Pancreas (tissue), 10 donors: ENCODE measurements at regions not wholly inside any gene's neighbourhood (a gene's known extent, or its start where the extent isn't known, plus 50 kb on each side); places are given as distances from the start of the nearest gene placed in this dataset.

Experiments
- ATAC-seq, 4 donors: fragments of 200-7000 bp; cut with Tn5 transposase; one replicate each; pipeline versions ENCODE4 v1.8.0 to v1.9.1; 2020; ENCODE audit warnings: mild to moderate bottlenecking in 4 of 4, moderate library complexity in 4 of 4
- DNase-seq, 6 donors: peaks; one replicate each; pipeline ENCODE4 v3.0.0-alpha.2; 2020
- FAIRE-seq: peaks from 2 replicates; lab custom pipeline; 2012; peaks lifted over from hg19 to GRCh38; lab: Jason Lieb, UNC
- H3K27ac ChIP-seq, 4 donors: fragments of 200-600 bp; sonication (generic); 1 replicate in 3 of 4; 2 replicates in 1 of 4; pipeline versions ENCODE4 v1.5.0 to v1.8.0; 2020
- H3K27me3 ChIP-seq, 4 donors: fragments of 200-600 bp; one replicate each; pipeline ENCODE4 v1.8.0; 2021
- H3K36me3 ChIP-seq, 3 donors: fragments of 200-600 bp; sonication (generic) in 1 of 3; one replicate each; pipeline versions ENCODE4 v1.5.0 to v1.8.0; 2020 to 2021
- H3K4me1 ChIP-seq, 3 donors: fragments of 200-600 bp; one replicate each; pipeline ENCODE4 v1.8.0; 2021
- H3K4me3 ChIP-seq, 4 donors: fragments of 200-600 bp; sonication (generic) in 2 of 4; one replicate each; pipeline versions ENCODE4 v1.5.0 to v1.8.0; 2020 to 2021
- H3K9me3 ChIP-seq, 4 donors: fragments of 200-600 bp; one replicate each; pipeline ENCODE4 v1.8.0; 2021
- CTCF ChIP-seq, 4 donors: fragments of 200-600 bp; sonication (generic) in 3 of 4; IDR thresholded peaks; one replicate each; pipeline versions ENCODE4 v1.5.0 to v1.8.0; 2021; ENCODE audit warnings: antibody characterized with exemption in 4 of 4
- WGBS, 2 donors: extraction: QIAGEN DNeasy Blood & Tissue Kit; methylation state at CpG; one replicate each; pipeline ENCODE4 v1.1.7; 2013; 5-methylcytosine and 5-hydroxymethylcytosine counted together
- intact Hi-C, 3 donors: fragments of 100-400 bp; cut with DNase I; formaldehyde crosslinking; loops; one replicate each; pipeline versions ENCODE4 v1.11.1 to v1.14.2; 2022
- donor health status: healthy with polysubstance abuse.
- donor health status: DM: no; HTN: no; CAD: no; lungs with moderate emphysema.
- donor health status: DM: no; HTN: no; CAD: no.
- donor health status: control.
- donor health status: control.
- donor health status: Bipolar disorder and iron deficiency.
- donor health status: DM: yes; HTN: yes; CAD: no.
- donor health status: DM: no; HTN: no; CAD: no.
- donor health status: DM: no; HTN: no; CAD: no.
- donor health status: DM: yes; HTN: yes; CAD: no.

GRCh38 chr3:31161889-31162288 lies 267.4 kb upstream of the GADL1 start:
- no peaks in the 10 kb centered on the region for H3K4me1 ChIP-seq
- DNase-seq: no peak

GRCh38 chr3:31164381-31164780 lies 269.9 kb upstream of the GADL1 start:
- ATAC-seq (no peak), FAIRE-seq (no peak), DNase-seq (no peak)
- H3K27ac ChIP-seq: no peak overlapping the region
- 95 to 98% methylated on average over 2 of the region's 2 CpGs for WGBS, 2 donors
- no peaks in the 10 kb centered on the region for H3K9me3 ChIP-seq
- intact Hi-C loops: no loop called here
- H3K4me1 ChIP-seq: no peaks in the 10 kb centered on the region
- no peak overlapping the region for H3K4me3 ChIP-seq
- no peak for TF ChIP-seq CTCF (IDR thresholded peaks at IDR 0.05)
- H3K27me3 ChIP-seq: no peaks in the 10 kb centered on the region
- no peaks in the 10 kb centered on the region for H3K36me3 ChIP-seq

More at GRCh38 chr3:31161889-31162288, 267.4 kb upstream of the GADL1 start:
- no peak for TF ChIP-seq CTCF (IDR thresholded peaks at IDR 0.05)
- H3K9me3 ChIP-seq: no peaks in the 10 kb centered on the region
- intact Hi-C loops: no loop called here
- H3K4me3 ChIP-seq: no peak overlapping the region
- FAIRE-seq: no peak
- no peaks in the 10 kb centered on the region for H3K27me3 ChIP-seq
- H3K36me3 ChIP-seq: no peaks in the 10 kb centered on the region
- no peak for ATAC-seq
- no peak overlapping the region for H3K27ac ChIP-seq

GRCh38 chr3:31165399-31165860 lies 271.0 kb upstream of the GADL1 start:
- intact Hi-C loops: no loop called here
- Histone ChIP-seq H3K27ac (no peak overlapping the region), H3K4me3 (no peak overlapping the region), H3K9me3 (no peaks in the 10 kb centered on the region), H3K27me3 (no peaks in the 10 kb centered on the region), H3K36me3 (no peaks in the 10 kb centered on the region), H3K4me1 (no peaks in the 10 kb centered on the region)
- TF ChIP-seq CTCF (IDR thresholded peaks at IDR 0.05): no peak
- ATAC-seq (peak in 2 of 4 donors; percentile 40 to 59), DNase-seq (no peak), FAIRE-seq (no peak)
- WGBS, 2 donors: 41 to 46% methylated on average over 8 of the region's 8 CpGs

GRCh38 chr3:31166249-31166885 lies 271.9 kb upstream of the GADL1 start:
- Histone ChIP-seq H3K9me3 (no peaks in the 10 kb centered on the region), H3K4me3 (no peak overlapping the region), H3K36me3 (no peaks in the 10 kb centered on the region), H3K27ac (no peak overlapping the region), H3K4me1 (no peaks in the 10 kb centered on the region), H3K27me3 (no peaks in the 10 kb centered on the region)
- intact Hi-C loops: no loop called here
- no peak for ATAC-seq
- no peak for FAIRE-seq
- 30% methylated on average over 4 of the region's 4 CpGs for WGBS, 2 donors
- DNase-seq: no peak
- TF ChIP-seq CTCF (IDR thresholded peaks at IDR 0.05): no peak

- FAIRE-seq (no peak), ATAC-seq (no peak), DNase-seq (no peak)
- Histone ChIP-seq H3K27ac (no peak overlapping the region), H3K4me1 (no peaks in the 10 kb centered on the region), H3K36me3 (no peaks in the 10 kb centered on the region), H3K27me3 (no peaks in the 10 kb centered on the region), H3K4me3 (no peak overlapping the region), H3K9me3 (no peaks in the 10 kb centered on the region)
- intact Hi-C loops: no loop called here
- WGBS, 2 donors: 90 to 97% methylated on average over 3 of the region's 3 CpGs
- TF ChIP-seq CTCF (IDR thresholded peaks at IDR 0.05): no peak
Observed at GRCh38 chr3:31167666-31168065, 273.2 kb upstream of the GADL1 start.
